ENCODE measurements at regions not wholly inside any gene's neighbourhood (a gene's known extent, or its start where the extent isn't known, plus 50 kb on each side); places are given as distances from the start of the nearest gene placed in this dataset.

GRCh38 chr4:149194061-149194460, 621.6 kb downstream of the IQCM start:
- TF ChIP-seq CTCF (IDR thresholded peaks at IDR 0.05) (no peak), POLR2A (IDR thresholded peaks at IDR 0.05) (no peak), POLR2AphosphoS5 (IDR thresholded peaks at IDR 0.05; ENCODE audit: insufficient read depth in 1 of 2, low read depth in 1 of 2) (no peak)

All from vagina (tissue), 2 donors.